OCI-LY7 (cell line): ENCODE measurements at regions not wholly inside any gene's neighbourhood (a gene's known extent, or its start where the extent isn't known, plus 50 kb on each side); places are given as distances from the start of the nearest gene placed in this dataset.

ENCODE experiments used
- BruUV-seq: library from RNA; stranded (reverse); fragments of 400-500 nt; replicated peaks from 2 replicates; lab custom pipeline; 2021; lab: Mats Ljungman, UMichigan
- CTCF ChIA-PET: fragments of 300-600 bp; sonication (Branson Sonifier 250); formaldehyde crosslinking; loops from one replicate; lab custom pipeline; 2022; ENCODE audit warnings: antibody characterized with exemption; ENCODE audit not compliant: unreplicated experiment; lab: Charles Lee
- POLR2A ChIA-PET: fragments of 300-600 bp; sonication (Branson Sonifier 250); formaldehyde crosslinking; loops from one replicate; lab custom pipeline; 2022; ENCODE audit warnings: antibody characterized with exemption; lab: Charles Lee
- DNase-seq: peaks from one replicate; pipeline ENCODE4 v3.0.0-alpha.2; 2015; ENCODE audit warnings: low spot score
- H2AFZ ChIP-seq: fragments of 200-600 bp; sonication (generic), shearing (Covaris generic); 2 replicates; pipeline ENCODE4 v1.6.1; 2014; ENCODE audit warnings: mild to moderate bottlenecking, antibody characterized with exemption, low read length, moderate library complexity
- H3K27ac ChIP-seq: fragments of 200-600 bp; sonication (generic); 2 replicates; pipeline ENCODE4 v1.5.1; 2014; ENCODE audit warnings: mixed run types, low read depth, mild to moderate bottlenecking, moderate library complexity, low read length, inconsistent platforms; ENCODE audit not compliant: poor library complexity, severe bottlenecking
- H3K36me3 ChIP-seq: fragments of 200-600 bp; sonication (generic); 2 replicates; pipeline ENCODE4 v1.6.1; 2014; ENCODE audit warnings: mild to moderate bottlenecking, antibody characterized with exemption, low read length, moderate library complexity, mixed read lengths; ENCODE audit not compliant: insufficient read depth
- H3K4me1 ChIP-seq: fragments of 200-600 bp; sonication (generic); 2 replicates; pipeline ENCODE4 v1.5.1; 2014; ENCODE audit warnings: mild to moderate bottlenecking, low read length; ENCODE audit not compliant: insufficient read depth, poor library complexity, severe bottlenecking
- H3K4me2 ChIP-seq: fragments of 200-600 bp; sonication (generic); 2 replicates; pipeline ENCODE4 v1.6.1; 2014; ENCODE audit warnings: mild to moderate bottlenecking, low read length
- H3K4me3 ChIP-seq: fragments of 200-600 bp; sonication (generic); 2 replicates; pipeline ENCODE4 v1.5.1; 2014; ENCODE audit warnings: mild to moderate bottlenecking, low read depth, low read length; ENCODE audit not compliant: poor library complexity, severe bottlenecking
- H3K79me2 ChIP-seq: fragments of 200-600 bp; sonication (generic); 2 replicates; pipeline ENCODE4 v1.6.1; 2016; ENCODE audit warnings: low read depth, mild to moderate bottlenecking, low read length, moderate library complexity, mixed read lengths; ENCODE audit not compliant: insufficient read depth
- H3K9me2 ChIP-seq: fragments of 200-600 bp; sonication (generic); 2 replicates; pipeline ENCODE4 v1.6.1; 2016; ENCODE audit warnings: mild to moderate bottlenecking, low read length, mixed read lengths; ENCODE audit not compliant: insufficient read depth
- H3K9me3 ChIP-seq: fragments of 200-600 bp; sonication (generic); 2 replicates; pipeline ENCODE4 v1.6.1; 2014; ENCODE audit warnings: mild to moderate bottlenecking, mixed run types, low read length, mixed read lengths
- H4K20me1 ChIP-seq: fragments of 200-600 bp; sonication (generic); 2 replicates; pipeline ENCODE4 v1.6.1; 2014; ENCODE audit warnings: mild to moderate bottlenecking, antibody characterized with exemption, low read length, moderate library complexity, mixed read lengths; ENCODE audit not compliant: insufficient read depth
- EZH2phosphoT487 ChIP-seq: fragments of 200-600 bp; sonication (generic); IDR thresholded peaks from 2 replicates; pipeline ENCODE4 v1.6.1; 2018; ENCODE audit warnings: low read depth, borderline replicate concordance, mild to moderate bottlenecking, mixed run types, antibody characterized with exemption, low read length, moderate library complexity, mixed read lengths
- intact Hi-C: fragments of 100-400 bp; cut with micrococcal nuclease; formaldehyde crosslinking; loops from one replicate; pipeline ENCODE4 v1.10.0; 2022; ENCODE audit not compliant: unreplicated experiment
- TF ChIP-seq, protein P1 (sequence below): fragments of 200-600 bp; sonication (generic); conservative IDR thresholded peaks from 2 replicates; pipeline ENCODE4 v1.5.1; 2014; ENCODE audit warnings: mild to moderate bottlenecking, antibody characterized with exemption, low read length, moderate library complexity, mixed read lengths

DNA sequence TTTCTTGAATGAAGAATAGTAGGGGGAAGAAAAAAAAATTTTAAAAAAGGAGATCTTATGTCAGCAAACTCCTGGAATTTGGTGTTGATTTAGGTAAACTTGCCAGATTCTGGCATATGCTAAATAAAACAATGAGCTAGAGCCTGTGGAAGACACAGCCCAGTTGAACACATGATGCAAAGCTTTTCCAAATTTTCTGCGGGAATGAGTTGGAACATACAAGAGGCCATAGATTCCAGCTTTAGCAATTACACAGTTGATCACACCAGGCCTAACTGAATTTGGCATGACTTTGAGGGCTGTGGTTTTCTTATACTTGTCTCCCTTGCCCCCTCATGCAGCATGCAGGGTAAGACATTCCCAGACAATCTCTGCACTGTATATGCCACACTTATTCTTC is 297.0 kb downstream of the SH3GL2 start:
- Histone ChIP-seq H4K20me1 (no peaks in the 10 kb centered on the region), H3K4me2 (no peak overlapping the region), H3K9me3 (no peaks in the 10 kb centered on the region), H3K79me2 (no peaks in the 10 kb centered on the region), H3K27ac (no peak overlapping the region), H2AFZ (no peak overlapping the region), H3K4me1 (no peaks in the 10 kb centered on the region), H3K36me3 (no peaks in the 10 kb centered on the region), H3K9me2 (no peaks in the 10 kb centered on the region), H3K4me3 (no peak overlapping the region)
- TF ChIP-seq, protein P1, sequence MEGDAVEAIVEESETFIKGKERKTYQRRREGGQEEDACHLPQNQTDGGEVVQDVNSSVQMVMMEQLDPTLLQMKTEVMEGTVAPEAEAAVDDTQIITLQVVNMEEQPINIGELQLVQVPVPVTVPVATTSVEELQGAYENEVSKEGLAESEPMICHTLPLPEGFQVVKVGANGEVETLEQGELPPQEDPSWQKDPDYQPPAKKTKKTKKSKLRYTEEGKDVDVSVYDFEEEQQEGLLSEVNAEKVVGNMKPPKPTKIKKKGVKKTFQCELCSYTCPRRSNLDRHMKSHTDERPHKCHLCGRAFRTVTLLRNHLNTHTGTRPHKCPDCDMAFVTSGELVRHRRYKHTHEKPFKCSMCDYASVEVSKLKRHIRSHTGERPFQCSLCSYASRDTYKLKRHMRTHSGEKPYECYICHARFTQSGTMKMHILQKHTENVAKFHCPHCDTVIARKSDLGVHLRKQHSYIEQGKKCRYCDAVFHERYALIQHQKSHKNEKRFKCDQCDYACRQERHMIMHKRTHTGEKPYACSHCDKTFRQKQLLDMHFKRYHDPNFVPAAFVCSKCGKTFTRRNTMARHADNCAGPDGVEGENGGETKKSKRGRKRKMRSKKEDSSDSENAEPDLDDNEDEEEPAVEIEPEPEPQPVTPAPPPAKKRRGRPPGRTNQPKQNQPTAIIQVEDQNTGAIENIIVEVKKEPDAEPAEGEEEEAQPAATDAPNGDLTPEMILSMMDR = no peak
- TF ChIP-seq EZH2phosphoT487 = no peak
- DNase-seq = no peak
- POLR2A ChIA-PET = no interaction called here
- CTCF ChIA-PET = no interaction called here
- no TSS peak for BruUV-seq
- intact Hi-C loops = no loop called here

DNA sequence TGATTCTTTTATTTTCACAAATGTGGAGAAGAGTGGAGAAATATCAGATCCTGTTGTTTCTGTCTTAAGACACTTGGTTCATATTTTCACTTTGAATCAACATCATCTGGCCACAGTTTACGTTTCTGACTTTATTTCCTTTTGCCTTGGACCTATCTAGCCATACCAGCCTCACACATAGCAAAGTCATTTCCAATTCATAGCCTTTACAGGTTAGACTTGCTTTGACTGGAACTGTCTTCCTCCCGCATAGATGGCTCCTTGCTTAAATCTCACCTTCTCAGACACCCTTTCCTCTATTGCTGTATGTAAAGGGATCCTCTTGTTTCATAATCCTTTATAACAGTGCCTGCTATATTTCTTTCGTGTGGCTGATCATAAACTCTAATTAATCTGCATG is 297.8 kb downstream of the SH3GL2 start:
- Histone ChIP-seq H3K4me2 (no peak overlapping the region), H3K9me2 (no peaks in the 10 kb centered on the region), H3K79me2 (no peaks in the 10 kb centered on the region), H4K20me1 (no peaks in the 10 kb centered on the region), H3K9me3 (no peaks in the 10 kb centered on the region), H3K36me3 (no peaks in the 10 kb centered on the region), H2AFZ (no peak overlapping the region), H3K4me1 (no peaks in the 10 kb centered on the region), H3K27ac (no peak overlapping the region), H3K4me3 (no peak overlapping the region)
- intact Hi-C loops = no loop called here
- CTCF ChIA-PET = no interaction called here
- BruUV-seq = no TSS peak
- DNase-seq = no peak
- TF ChIP-seq, protein P1 = no peak
- no peak for TF ChIP-seq EZH2phosphoT487
- POLR2A ChIA-PET = interaction anchor here (0.6 kb wide), 1 partner anchor 99 kb away, joined by 3 read pairs; no protein-coding TSS in a partner anchor

DNA sequence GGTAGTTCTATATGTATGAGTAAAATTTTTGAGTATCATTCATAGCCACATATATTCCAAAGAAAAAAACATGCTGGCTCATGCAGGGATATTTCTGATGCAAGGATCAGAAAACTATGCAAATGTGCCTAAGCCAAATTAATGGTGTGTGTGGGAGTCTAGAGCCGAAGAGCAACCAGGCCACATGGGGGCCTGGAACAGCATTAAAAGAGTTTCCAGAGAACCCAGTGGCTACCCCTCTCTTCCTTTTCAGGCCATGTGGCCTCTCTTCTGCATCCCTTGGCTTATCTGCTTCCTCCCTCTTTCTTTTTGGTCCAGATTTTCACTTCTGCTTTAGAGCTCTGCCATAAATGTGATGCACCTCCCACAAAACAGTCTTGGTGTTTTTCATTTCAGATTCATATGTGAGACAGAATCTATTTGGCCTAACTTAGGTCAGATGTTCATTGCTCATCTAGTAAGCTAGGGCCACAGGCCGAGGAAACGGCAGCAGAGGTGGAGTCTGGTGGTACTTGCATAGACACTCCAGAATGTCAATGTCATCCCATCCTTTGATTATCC is 300.0 kb downstream of the SH3GL2 start:
- Histone ChIP-seq H2AFZ (no peak overlapping the region), H4K20me1 (no peaks in the 10 kb centered on the region), H3K36me3 (no peaks in the 10 kb centered on the region), H3K4me3 (no peak overlapping the region), H3K4me2 (no peak overlapping the region), H3K4me1 (no peaks in the 10 kb centered on the region), H3K9me3 (no peaks in the 10 kb centered on the region), H3K27ac (no peak overlapping the region), H3K9me2 (no peaks in the 10 kb centered on the region), H3K79me2 (no peaks in the 10 kb centered on the region)
- DNase-seq = no peak
- ChIA-PET CTCF (no interaction called here), POLR2A (no interaction called here)
- BruUV-seq = no TSS peak
- intact Hi-C loops = no loop called here
- TF ChIP-seq, protein P1 = no peak
- TF ChIP-seq EZH2phosphoT487 = no peak
